Umbilical cord (tissue), 1 donor: ENCODE measurements at regions not wholly inside any gene's neighbourhood (a gene's known extent, or its start where the extent isn't known, plus 50 kb on each side); places are given as distances from the start of the nearest gene placed in this dataset.

Experiments
- DNase-seq: peaks from one replicate; pipeline ENCODE4 v3.0.0-alpha.2; 2015; ENCODE audit warnings: low spot score

DNA sequence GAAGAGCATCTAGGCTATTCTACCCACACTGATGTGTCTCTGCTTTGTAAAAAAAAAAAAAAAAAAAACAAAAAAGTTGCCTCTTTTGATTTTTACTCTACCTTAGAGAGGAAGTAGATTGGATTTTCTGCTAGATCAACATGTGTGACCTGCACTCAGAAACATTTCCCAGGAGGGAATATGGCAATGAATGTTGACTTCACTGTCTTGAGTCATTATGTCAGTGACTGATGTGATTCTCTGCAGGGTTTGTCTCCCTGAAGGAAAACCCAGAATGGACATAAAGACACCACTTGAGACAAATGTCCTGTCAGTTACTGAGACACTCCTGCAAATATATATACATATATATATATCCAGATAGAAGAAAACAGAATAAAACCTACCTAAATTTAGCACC, 370.3 kb downstream of the BMPER start:
- no peak for DNase-seq

DNA sequence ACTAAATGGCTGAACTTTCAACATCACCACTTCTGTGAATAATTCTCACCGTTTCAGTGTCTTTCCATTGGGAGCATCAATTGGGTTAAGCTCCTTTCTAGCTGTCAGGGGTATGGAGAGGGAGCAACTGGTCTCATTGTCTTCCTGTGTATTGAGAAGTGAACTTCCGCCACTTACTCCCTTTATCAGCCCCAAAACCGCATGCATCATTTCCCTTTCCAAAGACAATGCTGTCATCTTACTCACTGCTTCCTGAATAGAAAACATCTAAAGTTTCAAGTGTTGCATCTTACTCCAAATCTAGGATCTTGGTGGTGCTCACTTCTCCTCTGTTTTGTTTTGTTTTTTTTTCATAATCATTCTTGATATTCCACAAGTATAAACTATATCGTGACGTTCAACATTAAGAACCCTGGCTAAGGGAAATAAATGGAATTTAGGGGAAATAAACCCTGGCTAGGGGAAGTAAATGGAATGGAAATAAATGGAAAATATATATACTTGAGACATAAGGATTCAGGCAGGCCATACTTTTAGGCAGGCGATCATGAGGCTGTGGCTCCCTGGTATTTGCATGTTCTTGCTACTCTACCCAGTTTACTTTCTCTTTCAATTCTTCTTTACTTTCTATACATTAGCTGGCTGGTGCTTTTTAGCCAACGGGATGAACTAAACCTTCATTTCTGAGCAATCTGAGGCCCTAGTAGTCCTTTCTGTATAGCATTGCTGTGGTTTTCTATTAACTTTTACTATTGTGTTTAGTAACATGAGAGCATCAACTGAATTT, 371.9 kb downstream of the BMPER start:
- DNase-seq: no peak

DNA sequence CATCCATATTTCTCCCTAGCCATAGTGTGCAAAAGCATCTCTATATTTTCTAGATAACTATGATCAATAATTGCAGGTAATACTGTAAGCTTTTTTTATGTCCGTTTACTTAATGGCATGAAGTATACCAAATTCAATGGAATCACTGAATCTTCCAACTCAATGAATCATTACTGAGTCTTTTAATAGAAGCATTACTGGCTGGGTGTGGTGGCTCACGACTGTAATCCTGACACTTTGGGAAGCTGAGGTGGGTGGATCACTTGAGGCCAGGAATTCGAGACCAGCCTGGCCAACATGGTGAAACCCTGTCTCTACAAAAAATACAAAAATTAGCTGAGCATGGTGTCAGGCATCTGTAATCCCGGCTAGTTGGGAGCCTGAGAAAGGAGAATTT, 372.5 kb downstream of the BMPER start:
- DNase-seq: no peak

DNA sequence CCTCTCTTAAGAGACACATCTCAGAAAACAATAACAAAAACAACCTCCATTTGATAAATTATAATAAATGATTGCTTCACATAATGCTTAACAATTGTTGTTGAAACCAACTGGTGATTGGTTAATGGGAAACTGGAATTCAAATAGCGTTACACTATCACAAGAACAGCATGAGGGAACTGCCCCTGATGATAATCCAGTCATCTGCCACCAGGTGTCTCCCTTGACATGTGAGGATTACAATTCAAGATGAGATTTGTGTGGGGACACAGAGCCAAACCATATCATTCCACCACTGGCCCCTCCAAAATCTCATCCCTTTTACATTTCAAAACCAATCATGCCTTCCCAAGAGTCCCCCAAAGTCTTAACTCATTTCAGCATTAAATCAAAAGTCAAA, 375.9 kb downstream of the BMPER start:
- no peak for DNase-seq

DNA sequence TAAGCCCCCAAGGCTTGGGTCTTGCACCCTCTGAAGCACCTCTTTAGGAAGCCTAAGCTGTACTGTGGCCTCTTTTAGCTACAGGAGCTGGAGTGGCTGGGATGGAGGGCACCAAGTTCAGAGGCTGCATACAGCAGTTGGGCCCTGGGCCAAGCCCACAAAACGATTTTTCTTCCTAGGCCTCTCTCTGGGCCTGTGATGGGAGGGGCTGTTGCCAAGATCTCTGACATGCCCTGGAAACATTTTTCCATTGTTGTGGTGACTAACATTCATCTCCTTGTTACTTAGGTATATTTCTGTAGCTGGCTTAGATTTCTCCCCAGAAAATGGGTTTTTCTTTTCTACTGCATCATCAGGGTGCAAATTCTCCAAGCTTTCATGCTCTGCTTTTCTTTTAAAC, 375.7 kb upstream of the NPSR1 start:
- no peak for DNase-seq

DNA sequence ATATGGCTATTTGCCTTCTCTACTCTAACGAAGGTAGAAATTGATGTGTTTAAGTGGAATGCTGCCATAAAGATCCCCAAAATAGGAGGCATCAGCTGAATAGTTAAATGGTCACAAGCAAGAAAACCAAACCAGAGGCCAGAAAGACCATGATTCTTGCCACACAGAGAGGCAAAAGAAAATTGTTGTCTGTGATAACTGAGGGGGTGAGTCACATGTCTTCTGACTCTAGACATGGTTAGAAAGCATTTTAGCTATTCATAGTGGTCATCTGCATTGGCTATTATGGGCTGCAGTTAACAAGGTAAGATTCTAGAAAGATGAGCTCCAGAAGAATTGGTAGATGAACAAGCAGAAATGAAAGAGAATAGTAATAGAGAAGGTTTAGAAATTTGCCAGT, 361.4 kb upstream of the NPSR1 start:
- no peak for DNase-seq

DNA sequence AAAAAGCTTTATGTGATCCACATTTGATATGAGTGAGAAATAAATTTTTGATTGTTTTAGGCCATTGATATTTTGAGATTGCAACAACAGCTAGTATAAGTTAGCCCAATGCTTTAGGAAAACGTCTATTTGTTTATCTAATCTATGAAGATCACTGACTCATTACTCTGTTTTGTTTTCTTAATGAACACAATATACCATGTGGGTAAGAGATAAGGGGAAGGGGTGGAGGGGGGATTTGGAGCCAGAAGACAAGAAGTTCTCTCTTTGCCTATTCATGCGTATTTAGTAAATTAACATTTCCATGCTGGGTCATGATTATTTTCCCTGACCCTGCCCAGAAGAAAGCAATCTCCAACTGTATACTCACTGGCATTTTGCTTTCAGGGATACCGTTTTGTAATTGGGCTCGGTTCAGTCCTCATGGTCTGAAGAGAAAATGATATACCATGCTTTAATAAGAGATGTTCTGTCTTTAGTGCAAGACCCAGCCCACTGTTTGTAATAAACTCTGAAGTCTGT, 359.5 kb upstream of the NPSR1 start:
- DNase-seq: no peak

DNA sequence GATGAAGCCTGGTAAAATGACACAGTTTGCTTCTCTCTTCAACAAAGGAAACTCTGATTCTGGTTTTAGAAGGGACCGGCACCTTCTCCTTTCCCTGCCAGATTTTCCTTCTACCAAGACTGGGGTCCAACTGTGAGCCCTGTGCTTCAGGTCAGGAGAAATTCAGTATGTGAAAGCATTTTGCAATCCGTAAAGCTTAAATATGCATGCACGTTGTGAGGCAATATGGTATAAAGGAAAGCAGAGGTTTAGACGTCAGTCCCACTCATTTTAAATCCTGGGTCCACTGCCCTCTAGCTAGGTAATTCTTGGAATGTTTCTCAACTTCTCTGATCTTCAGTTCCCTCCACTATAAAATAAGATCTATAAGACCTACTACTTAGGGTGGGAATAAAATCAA, 359.0 kb upstream of the NPSR1 start:
- peak; percentile 11 for DNase-seq

DNA sequence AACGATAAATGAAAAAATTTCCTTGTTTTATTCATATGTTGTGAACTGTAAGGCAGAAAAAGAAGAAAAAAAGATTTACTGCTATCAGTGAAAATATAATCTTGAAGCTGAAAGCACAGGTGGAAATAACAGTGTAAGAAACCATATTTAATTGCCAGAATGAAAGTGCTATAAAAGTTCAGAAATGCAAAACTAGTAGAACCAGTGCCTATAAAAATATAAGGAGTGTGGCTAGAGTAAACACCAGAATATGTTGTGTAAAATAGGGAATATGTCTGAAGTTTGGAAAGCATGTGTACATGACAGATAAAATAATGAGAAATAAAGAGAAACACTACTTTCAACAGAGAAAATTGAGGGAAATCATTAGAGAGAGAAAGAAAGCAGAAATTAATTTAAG, 350.5 kb upstream of the NPSR1 start:
- no peak for DNase-seq

DNA sequence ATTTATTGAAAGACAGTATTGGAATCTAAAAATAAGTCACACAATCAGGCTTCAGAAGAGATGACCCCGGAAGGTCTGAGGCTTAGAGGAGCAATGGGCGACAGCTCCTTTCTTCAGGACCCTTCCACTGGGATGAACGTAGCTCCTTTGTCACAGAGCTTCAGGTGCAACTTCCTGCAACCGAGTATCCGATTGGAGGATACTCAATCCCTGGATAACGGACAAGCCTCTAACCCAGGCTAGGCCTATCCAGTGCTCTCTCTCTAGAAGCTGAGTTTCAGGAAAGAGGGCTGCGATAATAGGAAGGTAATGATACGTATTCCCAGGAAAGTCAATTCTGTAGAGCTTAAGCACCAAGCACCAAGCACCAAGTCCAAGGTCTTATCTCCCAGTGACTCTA, 349.4 kb upstream of the NPSR1 start:
- DNase-seq: no peak

DNA sequence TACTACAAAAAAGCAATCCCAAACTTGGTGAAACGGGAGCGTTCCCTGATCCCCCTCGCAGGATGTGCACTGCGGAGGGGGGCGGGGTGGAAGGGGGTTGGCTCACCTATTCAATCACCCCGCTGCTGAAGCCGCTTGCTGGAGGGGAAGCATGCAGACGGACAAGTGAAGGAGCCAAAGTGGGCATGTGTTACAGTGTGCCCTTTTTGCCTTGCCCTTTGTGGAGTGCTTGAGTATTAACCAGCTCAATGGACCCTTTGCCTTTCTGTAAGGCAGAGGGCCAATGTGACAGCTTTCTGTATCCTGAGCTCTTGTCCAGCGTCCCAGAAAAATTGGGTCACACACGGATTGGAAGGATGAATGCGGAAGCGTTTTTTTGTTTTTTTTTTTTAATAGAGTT, 348.9 kb upstream of the NPSR1 start:
- DNase-seq: no peak

DNA sequence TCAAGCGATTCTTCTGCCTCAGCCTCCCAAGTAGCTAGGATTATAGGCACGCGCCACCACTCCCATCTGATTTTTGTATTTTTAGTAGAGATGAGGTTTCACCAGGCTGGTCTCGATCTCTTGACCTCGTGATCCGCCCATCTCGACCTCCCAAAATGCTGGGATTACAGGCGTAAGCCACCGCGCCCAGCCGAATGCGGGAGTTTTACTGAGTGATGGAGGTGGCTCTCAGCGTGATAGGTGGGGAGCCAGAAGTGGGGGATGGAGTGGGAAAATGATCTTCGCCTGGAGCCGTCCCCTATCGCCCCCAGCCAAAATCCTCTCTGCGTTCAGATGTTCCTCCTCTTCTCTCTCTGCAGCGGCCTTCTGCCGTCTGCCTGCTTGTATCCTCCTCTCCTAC, 348.4 kb upstream of the NPSR1 start:
- DNase-seq: no peak

DNA sequence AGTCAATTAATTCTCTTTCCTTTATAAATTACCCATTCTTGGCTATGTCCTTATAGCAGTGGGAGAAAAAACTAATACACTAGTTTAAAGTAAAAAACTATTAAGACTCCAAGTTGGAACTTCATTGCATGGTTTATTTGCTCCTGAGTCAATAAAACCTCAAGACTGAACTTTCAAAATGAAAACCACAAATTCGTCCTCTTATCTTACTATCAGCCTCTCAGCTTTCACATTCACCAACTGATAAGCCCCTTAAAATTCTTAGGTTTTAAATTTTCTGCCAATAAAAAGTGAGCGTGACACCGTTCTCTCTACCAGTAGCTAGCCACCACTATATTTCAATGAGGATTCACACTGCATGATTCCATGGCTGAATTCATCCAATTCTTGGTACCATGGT, 346.4 kb upstream of the NPSR1 start:
- DNase-seq: no peak

DNA sequence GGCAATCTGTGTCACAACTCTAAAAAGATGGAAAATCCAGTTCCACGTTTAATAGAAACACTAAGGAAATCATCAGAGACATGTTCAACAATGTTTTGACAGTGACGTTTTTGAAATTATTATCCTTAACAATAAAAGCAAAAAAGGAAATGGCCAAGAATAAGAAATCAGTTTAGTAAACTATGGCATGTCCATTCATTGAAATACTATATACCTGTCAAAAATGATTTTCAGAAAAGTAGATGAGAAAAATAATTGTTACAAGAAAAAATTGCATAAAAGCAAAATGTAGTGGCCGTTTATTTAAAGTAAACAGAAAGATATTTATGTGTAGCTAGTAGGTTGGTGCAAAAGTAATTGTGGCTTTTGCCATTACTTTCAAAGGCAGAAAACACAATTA, 345.4 kb upstream of the NPSR1 start:
- DNase-seq: no peak

DNA sequence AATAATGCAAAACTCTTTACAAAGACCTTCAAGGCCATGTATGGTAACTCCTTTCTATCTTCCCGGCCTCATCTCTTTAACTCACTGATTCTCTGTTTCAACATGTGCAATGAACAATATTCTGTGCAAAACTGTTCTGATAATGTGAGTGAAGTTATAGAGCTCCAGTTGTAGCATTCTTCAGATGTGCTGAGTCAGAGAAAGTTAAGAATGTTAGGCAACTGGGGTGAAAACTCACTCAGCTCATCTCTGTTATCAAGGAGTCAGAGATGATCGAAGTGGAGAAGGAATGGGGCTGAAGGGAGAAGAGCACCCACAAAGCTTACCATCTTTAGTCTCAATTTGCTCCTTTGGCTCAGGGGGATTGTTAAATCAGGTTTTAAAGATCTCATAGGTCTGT, 344.7 kb upstream of the NPSR1 start:
- peak; percentile 10 for DNase-seq

DNA sequence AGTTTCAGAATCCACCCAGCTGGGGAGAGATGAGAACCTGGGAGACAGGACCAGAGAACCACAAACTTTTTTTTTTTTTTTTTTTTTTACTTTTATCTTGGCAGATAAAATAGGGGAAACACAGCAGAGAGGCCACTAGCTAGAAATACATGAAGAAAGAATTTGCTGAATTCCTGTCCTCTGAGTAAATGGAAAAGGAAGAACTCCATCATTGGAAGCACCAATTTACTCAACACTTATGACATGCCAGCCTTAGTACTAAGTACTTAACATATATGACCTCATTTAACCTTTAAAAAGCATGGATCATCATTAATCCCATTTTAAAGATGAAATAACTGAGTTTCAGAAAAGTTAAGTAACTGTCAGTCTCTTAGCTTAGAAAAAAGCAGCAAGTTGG, 343.0 kb upstream of the NPSR1 start:
- DNase-seq: peak; percentile 48

DNA sequence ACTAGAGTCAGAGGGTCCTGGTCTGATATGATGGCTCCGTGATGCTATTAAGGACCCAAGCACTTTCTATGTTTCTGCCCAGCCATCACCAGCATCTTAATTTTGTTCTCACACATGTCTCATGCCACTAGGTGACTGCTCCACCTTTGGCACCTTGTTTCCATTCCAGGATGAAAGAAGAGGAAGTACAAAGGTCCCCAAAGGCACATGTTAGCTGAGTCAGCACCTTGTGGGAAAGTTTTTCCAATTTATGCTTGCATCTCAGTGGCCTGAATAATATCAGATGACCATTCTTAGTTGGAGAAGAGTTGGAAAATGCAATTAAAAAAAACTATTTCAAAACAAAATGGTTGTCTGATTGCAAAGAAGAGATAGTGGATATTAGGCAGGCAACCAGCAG, 341.0 kb upstream of the NPSR1 start:
- DNase-seq: no peak

DNA sequence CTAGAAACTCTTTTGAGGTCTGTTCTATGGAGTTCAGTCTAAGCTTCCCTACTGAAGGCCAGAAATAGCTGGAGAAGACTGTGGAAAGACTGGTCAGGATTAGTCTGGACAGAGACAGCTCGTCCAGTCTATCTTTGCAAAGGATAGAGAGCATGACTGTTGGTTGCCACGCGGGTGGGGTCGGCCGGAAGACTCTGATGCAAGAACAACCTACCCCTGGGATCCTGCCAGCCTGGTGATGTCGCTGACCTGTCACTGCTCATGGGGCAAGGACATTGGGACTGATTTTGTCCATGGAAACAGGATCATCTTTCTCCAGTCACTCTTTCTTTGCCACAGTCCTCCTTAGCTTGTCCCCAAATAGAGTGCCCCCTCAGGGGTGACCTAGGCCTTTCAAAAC, 337.6 kb upstream of the NPSR1 start:
- no peak for DNase-seq

DNA sequence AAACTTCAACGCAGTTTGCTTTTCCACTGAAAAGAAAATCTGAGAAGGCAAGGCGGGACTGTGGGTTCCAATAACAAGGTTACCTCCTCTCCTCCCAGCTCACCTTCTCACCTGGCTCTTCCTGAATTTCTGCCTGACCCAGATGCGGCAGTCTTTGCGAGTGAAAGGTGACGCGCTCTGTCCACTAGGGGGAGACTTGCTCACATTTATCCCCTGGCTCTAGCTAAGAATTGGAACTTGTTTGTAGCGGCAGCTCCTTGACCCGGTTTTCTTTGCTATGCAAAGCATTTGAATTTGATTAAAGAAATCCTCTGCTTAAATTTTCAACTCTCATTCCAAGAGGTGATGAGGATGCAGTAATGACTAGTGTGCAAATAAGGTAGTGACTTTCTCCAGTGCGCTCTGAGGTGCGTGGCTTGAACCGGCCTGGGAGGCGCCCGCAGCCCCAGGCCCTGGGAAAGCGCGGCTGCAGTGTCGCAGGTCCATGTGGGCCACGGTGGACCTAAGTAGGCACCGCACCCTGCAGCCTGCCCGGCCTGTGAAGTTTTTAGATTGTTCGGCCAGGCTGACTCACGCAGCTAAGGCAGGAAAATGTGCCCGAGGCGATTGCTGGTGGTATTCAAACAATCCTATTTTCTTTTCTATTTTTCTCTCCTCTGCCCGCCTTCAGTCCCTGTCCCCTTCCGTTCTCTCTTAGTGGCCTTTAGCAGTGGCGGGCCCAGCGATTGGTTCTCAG, 336.9 kb upstream of the NPSR1 start:
- peak; percentile 76 for DNase-seq

DNA sequence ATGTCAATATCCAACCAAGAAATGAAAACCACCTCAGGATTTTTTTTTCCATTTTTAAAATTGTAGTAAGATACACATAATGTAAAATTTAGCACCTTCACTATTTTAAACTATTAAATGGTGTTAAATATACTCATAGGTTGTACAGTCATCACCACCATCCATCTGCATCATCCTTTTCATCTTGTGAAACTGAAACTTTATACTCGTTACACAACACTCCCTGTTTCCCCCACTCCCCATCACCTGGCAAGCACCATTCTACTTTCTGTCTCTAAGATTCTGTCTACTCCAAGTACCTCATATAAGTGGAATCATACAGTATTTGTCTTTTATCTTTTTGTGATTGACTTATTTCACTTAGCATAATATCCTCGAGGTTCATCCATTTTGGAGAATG, 335.2 kb upstream of the NPSR1 start:
- DNase-seq: no peak

DNA sequence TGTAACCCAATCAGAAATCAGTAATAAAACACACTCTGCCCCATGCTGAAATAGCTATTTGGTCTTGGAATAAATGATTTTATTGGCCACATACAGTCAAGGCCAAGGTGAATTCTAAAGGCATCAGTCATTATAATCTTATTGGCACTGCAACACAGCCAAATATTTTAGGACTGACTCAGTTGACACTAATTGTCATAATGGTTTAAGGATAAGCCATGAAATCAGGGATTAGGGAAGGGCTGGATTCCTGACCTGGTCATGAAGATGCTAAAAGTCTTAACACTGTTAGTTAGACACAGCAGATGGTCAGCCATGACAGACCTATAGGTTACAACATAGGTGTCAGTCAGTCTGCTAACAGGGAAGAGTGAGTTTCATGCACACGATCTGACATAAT, 330.3 kb upstream of the NPSR1 start:
- no peak for DNase-seq

DNA sequence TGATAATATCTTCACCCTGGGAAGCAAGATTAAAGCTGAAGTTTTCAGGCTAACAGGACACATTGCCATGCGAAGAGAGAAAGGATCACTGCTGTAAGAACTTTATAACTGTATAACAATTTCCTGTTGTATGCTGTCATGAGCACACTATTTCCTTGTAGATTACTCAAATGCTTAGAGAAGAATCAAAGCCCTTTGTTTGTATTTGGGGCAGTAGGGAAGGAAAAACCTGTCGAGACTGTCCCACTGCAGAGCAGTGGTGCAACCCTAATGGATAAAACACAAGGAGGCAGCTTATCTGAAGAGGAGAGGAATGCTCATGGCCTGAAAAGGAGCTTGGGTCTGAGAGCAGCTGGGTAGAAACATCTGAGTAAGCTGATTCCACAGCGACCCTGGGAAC, 327.7 kb upstream of the NPSR1 start:
- DNase-seq: no peak

DNA sequence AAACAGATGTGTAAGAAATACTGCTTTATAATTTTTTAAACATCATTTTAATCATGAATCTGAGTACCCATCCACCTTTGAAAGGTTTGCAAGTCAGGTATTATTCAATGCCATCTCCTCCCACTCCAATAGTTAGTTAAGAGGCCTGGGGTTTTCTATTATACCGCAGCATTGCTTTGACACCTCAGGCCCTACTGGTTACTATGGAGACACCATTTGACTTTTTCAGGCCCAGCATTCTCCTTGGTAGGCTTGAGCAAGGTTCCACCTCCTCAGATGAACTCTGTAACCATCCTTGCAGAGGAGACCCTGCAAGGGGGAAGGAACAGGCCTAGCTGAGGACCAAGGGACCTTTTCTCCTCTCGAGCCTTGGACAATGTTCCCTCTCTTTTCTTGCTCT, 326.9 kb upstream of the NPSR1 start:
- DNase-seq: no peak
